ENCODE measurements at regions not wholly inside any gene's neighbourhood (a gene's known extent, or its start where the extent isn't known, plus 50 kb on each side); places are given as distances from the start of the nearest gene placed in this dataset.

DNA sequence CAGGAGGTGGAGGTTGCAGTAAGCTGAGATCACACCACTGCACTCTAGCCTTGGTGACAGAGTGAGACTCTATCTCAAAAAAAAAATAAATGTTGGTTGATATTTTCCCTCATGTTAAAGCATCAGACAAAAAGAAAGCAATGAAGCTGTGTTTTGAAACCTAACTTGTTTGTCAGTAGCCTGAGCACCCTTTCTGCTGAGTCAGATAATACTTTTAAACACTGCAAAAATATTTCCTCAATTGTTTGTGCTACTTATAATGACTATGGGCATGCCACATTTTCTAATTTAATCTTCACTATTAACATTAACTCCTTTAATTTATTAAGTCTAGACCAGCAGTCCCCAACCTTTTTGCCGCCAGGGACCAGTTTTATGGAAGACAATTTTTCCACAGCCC lies 236.3 kb upstream of the AGAP1 start:
- no peak for TF ChIP-seq POLR2A (IDR thresholded peaks at IDR 0.05)
- TF ChIP-seq, protein P1, sequence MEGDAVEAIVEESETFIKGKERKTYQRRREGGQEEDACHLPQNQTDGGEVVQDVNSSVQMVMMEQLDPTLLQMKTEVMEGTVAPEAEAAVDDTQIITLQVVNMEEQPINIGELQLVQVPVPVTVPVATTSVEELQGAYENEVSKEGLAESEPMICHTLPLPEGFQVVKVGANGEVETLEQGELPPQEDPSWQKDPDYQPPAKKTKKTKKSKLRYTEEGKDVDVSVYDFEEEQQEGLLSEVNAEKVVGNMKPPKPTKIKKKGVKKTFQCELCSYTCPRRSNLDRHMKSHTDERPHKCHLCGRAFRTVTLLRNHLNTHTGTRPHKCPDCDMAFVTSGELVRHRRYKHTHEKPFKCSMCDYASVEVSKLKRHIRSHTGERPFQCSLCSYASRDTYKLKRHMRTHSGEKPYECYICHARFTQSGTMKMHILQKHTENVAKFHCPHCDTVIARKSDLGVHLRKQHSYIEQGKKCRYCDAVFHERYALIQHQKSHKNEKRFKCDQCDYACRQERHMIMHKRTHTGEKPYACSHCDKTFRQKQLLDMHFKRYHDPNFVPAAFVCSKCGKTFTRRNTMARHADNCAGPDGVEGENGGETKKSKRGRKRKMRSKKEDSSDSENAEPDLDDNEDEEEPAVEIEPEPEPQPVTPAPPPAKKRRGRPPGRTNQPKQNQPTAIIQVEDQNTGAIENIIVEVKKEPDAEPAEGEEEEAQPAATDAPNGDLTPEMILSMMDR (IDR thresholded peaks at IDR 0.05) = no peak

Measured in testis (tissue), 2 donors.